GM19395 (cell line): ENCODE measurements at regions not wholly inside any gene's neighbourhood (a gene's known extent, or its start where the extent isn't known, plus 50 kb on each side); places are given as distances from the start of the nearest gene placed in this dataset.
"Not testable (repeated sequence)": the region's sequence is repeated elsewhere in the genome, so short reads cannot be mapped to it uniquely, and the experiment has no call there.

ENCODE experiments used
- ATAC-seq: cut with Tn5 transposase; IDR thresholded peaks from one replicate; pipeline ENCODE4 v1.9.1; 2021; ENCODE audit warnings: mild to moderate bottlenecking, moderate library complexity; ENCODE audit not compliant: unreplicated experiment

GRCh38 chr7:65722361-65722792 lies 150.5 kb upstream of the VKORC1L1 start:
- peak; percentile 80 for ATAC-seq

- ATAC-seq = not testable (repeated sequence)
Measured at GRCh38 chr7:65727182-65727581, 145.7 kb upstream of the VKORC1L1 start.

- no peak for ATAC-seq
Measured at GRCh38 chr7:65731129-65731528, 141.7 kb upstream of the VKORC1L1 start.

- no peak for ATAC-seq
Measured at GRCh38 chr7:65731562-65732035, 141.3 kb upstream of the VKORC1L1 start.

GRCh38 chr7:65744406-65744805 lies 128.5 kb upstream of the VKORC1L1 start:
- ATAC-seq = no peak

GRCh38 chr7:65746398-65746669 lies 126.5 kb upstream of the VKORC1L1 start:
- ATAC-seq = no peak

- no peak for ATAC-seq
Measured at GRCh38 chr7:65749039-65749438, 123.8 kb upstream of the VKORC1L1 start.

GRCh38 chr7:65749518-65749917 lies 123.4 kb upstream of the VKORC1L1 start:
- ATAC-seq = no peak

- ATAC-seq = peak; percentile 99
Measured at GRCh38 chr7:65750511-65751344, 122.1 kb upstream of the VKORC1L1 start.

- not testable (repeated sequence) for ATAC-seq
Measured at GRCh38 chr7:65754070-65754469, 118.8 kb upstream of the VKORC1L1 start.

GRCh38 chr7:65758991-65759390 lies 113.9 kb upstream of the VKORC1L1 start:
- not testable (repeated sequence) for ATAC-seq

GRCh38 chr7:65762712-65763111 lies 110.2 kb upstream of the VKORC1L1 start:
- ATAC-seq = not testable (repeated sequence)

GRCh38 chr7:65763114-65763513 lies 109.8 kb upstream of the VKORC1L1 start:
- not testable (repeated sequence) for ATAC-seq

GRCh38 chr7:65770473-65771225 lies 102.2 kb upstream of the VKORC1L1 start:
- ATAC-seq = peak; percentile 98

GRCh38 chr7:65771226-65771569 lies 101.7 kb upstream of the VKORC1L1 start:
- peak; percentile 8 for ATAC-seq

- not testable (repeated sequence) for ATAC-seq
Measured at GRCh38 chr7:65776677-65777076, 96.2 kb upstream of the VKORC1L1 start.

- ATAC-seq = not testable (repeated sequence)
Measured at GRCh38 chr7:65789943-65790342, 82.9 kb upstream of the VKORC1L1 start.

GRCh38 chr7:65791788-65792187 lies 81.1 kb upstream of the VKORC1L1 start:
- not testable (repeated sequence) for ATAC-seq

GRCh38 chr7:65792726-65793125 lies 80.1 kb upstream of the VKORC1L1 start:
- ATAC-seq = not testable (repeated sequence)

- ATAC-seq = not testable (repeated sequence)
Measured at GRCh38 chr7:65794671-65795391, 78.0 kb upstream of the VKORC1L1 start.

GRCh38 chr7:65795392-65795716 lies 77.5 kb upstream of the VKORC1L1 start:
- not testable (repeated sequence) for ATAC-seq

- ATAC-seq = no peak
Measured at GRCh38 chr7:65796205-65796604, 76.7 kb upstream of the VKORC1L1 start.
